HG03060 (cell line): ENCODE measurements at regions not wholly inside any gene's neighbourhood (a gene's known extent, or its start where the extent isn't known, plus 50 kb on each side); places are given as distances from the start of the nearest gene placed in this dataset.

Source experiments
- ATAC-seq: cut with Tn5 transposase; IDR thresholded peaks from one replicate; pipeline ENCODE4 v1.9.1; 2021; ENCODE audit warnings: low read depth, moderate number of reproducible peaks; ENCODE audit not compliant: unreplicated experiment

DNA sequence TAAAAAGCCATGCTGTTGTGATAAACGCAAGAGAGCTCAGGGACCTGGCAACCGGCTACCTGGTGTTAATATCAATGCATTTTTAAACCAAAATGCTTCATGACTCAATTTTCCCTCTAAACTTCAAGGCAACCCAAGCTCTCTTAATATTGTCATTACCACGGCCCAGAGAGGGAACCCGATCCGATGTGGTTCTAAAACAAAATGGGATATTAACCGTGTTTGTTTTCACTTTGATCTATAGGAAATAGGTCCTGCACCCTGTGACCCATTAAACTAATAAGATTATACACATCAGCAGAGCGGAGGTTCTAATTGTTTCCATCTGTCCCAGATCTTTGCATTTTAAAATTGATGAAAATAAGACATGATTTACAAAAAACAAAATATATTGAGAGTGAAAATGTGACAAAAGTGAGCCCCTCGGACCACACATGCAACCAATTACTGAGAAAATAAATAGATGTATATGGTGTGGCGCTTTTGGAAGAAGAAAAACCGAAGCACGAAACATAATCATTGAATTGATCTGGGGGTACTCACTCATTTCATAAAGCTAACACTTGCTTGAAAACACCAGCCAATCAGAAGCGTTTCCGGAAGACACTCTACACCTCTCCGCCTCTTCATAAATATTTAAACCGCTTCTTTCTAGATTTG is 290.3 kb upstream of the NFE2L3 start:
- ATAC-seq, result no peak

GRCh38 chr7:25862261-25863004 is 289.6 kb upstream of the NFE2L3 start:
- ATAC-seq, result peak; percentile 86

- no peak for ATAC-seq
Measured at GRCh38 chr7:25863005-25863728, 288.8 kb upstream of the NFE2L3 start.

- no peak for ATAC-seq
Measured at GRCh38 chr7:25863729-25864110, 288.3 kb upstream of the NFE2L3 start.

GRCh38 chr7:25864511-25864910 is 287.5 kb upstream of the NFE2L3 start:
- ATAC-seq, result no peak

DNA sequence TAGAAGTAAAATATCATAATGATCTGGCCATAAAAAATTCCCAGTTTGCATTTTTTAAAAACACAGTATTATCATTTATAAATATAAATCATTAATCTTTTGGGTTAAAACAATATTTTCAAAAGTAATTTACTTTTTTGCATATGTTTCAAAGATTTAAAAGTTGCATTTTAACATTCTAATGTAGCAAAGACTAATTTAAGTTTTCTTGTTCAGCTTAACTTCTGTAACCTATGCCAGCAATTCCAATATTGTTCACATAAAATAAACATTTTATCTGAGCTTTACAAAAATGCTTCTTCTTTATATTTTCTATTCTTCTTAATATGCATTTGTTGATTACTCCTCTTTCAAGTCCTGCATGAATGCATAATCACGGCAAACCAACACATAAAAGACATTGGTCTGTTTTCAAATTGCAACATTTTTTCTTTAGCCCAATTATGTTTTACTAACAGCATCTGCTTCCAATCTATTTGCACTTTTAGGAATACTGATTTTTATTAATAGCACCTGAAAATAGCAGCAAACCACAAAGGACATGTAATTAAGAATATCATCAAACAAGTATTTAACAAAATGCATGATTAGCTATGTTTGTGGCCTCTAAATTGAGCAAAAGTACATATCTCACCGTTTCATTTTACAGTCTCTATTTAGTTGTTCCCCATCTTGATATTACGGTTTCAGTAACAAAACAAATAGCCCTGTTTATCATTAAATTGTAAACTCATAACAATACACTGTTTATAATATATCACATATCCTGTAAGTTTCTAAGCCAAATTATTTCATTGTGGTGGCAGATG is 286.9 kb upstream of the NFE2L3 start:
- ATAC-seq, result no peak

DNA sequence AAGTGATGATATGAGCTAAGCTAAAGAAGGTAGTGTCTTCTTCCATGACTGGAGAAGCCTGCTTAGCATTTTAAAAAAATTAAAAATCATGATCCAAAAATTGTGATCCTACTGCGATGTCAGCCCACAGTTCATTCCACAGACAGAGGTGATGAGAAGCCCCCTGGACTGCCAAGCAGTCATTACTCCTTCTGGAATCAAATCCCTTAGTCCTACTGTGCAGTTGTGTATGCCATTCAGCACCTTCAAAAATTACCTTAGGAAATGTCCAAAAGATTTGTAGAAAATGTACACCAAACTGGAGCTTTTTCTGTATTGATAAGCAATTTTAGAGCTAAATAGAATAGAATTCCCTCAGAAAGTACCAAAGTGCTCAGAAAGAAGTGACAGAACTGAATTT is 283.5 kb upstream of the NFE2L3 start:
- no peak for ATAC-seq

DNA sequence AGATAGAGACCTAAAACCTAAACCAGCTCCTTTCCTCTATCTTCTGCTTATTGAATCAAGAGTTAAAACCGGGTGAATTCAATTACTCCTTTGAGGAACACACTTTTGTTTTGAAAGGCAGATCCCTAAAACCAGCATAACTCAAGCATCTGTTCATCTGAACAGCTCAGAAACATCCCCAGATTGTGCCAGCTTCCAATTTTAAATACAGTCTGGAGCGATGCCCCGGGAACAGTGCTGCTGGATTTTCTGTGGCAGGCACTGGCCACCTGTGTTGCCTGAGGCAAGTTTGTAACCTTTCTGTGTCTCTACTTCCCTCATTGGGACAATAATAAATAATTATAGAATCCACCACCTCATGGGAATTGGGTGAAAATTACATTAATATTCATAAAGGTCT is 281.4 kb upstream of the NFE2L3 start:
- ATAC-seq, result no peak

DNA sequence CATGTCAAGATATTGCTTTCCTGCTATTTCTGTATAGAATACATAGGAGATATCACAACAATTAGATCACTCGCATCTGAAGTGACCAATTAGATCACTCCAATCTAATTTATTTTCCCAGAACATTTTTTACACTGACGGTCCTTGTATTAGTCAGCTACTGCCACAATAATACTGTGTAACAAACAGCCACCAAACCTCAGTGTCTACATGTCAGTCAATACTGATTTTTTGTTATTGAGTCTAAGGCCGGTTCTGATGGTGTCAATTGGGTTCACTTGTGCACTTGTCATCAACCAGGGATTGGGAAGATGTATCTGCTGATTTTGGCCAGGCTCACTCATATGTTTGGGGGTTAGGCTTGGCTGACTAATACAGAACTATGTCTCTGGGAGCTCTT is 275.9 kb upstream of the NFE2L3 start:
- ATAC-seq, result no peak

GRCh38 chr7:25877802-25878789 is 273.9 kb upstream of the NFE2L3 start:
- ATAC-seq, result no peak

DNA sequence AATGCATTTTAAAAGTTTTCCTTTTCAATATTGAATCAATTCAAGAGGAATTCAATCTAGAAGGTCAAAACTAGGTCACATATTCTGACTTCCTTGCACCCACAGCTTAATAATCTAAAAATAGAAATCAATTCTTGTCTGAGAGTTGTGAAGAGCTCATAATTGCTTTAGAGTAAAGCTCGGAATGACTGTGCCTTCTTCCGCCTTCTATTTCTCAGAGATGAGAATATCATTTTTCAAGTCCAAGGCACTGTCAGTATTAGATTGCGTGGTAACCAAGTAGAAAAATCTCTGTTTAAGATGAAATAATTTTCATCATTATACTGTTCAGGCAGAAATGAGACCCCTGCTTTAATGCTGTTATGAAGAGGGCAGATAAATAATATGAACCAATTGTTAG is 272.2 kb upstream of the NFE2L3 start:
- no peak for ATAC-seq

DNA sequence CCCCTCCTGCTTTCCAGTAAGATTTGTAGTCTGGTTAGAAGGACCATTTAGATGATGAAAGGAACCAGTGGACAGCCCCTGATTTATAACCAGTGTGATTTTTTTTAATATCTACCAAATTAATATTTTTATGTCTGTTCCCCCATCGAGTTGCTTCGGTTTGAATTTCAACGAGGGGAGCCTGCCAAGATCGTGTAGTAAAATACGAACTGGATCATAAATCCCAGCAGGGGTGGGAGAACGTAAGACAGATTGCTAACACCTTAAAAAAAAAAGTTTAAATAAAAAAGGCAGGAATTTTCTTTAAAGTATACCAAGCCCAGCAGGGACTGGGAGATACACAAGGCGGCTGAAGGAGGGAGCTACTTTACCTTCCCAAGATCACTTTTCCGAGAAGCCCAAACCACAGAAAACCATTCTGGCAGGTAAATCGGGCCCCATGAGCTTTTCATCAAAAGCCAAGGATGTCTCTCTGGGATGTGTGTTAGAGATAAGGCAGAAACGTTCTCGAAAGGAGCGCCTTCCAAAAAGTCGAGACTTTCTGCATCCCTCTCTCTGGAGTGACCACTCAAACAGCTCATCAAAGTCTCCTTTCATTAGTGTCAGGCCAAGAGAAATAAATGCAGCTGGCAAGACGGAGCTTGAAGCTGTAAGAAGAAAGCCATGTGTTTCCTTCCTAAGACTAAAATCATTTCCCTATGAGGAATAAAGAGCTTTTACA is 270.5 kb upstream of the NFE2L3 start:
- no peak for ATAC-seq

- ATAC-seq, result no peak
Measured at GRCh38 chr7:25882151-25882773, 269.7 kb upstream of the NFE2L3 start.

DNA sequence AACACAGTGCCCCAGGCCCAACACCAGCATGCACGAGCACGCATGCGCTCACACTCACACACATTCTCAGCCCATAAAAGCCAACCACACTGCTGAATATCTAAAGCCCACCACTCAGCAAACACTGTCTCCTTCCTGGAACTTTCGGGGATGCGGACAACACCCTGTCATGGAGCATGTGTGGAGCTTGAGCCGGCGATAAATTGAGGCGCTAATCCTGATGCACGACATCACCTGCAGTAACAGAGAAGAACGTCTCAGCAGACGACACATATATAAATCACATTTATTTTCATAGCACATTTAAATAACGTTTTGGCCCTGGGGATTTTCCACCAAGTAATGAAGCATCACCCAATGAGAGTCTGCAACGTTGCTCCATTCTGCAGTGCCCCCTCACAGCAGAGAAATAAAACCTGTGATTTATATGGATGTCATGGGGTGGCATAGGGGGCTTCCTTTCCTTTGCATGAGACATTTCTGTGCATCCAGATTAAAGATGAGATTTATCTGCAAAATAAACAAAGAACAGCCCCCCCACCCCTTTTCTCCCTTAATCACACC is 267.7 kb upstream of the NFE2L3 start:
- no peak for ATAC-seq

GRCh38 chr7:25885057-25885576 is 266.9 kb upstream of the NFE2L3 start:
- no peak for ATAC-seq

DNA sequence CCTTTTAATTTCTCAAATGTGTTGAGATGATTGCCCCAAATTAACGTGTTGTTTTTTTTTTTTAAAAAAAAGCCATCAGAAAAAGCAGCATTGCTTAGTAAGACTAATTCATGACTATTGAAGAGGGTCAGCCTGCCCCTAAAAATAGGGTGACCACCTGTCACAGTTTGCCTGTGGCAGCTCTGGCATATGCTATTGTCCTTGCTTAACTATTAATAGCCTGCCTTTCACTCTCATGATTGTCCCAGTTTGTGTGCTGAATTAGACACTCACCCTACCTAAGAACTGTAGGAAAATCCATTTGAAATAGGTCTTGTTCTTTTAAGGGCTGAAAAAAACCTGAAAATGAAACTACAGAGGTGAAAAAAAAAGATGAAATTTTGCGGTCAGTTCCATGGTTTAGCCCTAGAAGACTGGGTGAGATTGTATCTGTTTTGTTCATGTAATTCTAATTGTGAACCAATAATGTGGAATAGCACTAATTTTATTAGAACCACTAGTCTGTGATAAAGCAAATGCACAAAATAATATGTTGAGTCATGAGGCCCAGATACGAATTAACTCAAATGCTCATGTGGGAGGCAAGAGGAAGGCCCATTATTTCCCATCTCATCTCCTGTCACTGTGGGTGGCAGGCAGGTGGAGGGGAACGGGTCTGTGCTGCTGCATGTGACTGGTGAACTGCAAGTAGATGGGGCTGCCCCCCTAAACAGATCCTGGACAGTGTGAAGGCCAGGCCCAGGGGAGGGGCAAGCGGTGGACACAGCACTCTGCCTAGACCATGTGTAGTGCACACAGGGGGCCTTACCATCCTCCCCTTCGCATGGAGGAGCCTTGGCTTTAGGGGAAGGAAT is 265.4 kb upstream of the NFE2L3 start:
- ATAC-seq, result no peak

DNA sequence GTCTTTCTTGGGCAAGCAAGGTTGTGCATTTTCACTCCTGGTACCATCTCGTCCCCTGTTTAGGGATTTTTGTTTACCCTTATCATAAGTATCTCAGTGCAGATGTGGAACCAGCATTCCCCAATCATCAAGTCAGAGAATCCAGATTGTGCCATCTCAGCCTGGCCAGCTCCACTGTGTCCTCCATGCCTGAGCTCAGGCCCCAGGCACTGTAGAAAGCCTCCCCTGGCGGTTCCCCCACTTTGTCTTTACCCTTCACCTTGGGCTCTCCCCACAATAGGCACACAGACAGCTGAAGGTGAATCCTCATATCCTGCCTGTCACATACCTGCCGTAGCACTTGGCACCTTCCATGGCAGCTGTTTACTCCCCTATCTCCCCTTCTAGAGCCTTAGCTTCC is 264.7 kb upstream of the NFE2L3 start:
- no peak for ATAC-seq
